T-cell (primary cell): ENCODE measurements at regions not wholly inside any gene's neighbourhood (a gene's known extent, or its start where the extent isn't known, plus 50 kb on each side); places are given as distances from the start of the nearest gene placed in this dataset.

Source experiments
- ATAC-seq, 4 experiments: fragments of 200-7000 bp in 3 of 4; fragments of 150-1000 bp in 1 of 4; cut with Tn5 transposase; replicated peaks in 1 of 4; 1 replicate in 3 of 4; 2 replicates in 1 of 4; pipeline ENCODE4 v1.10.0; 2021; ENCODE audit warnings: moderate library complexity in 3 of 4, mild to moderate bottlenecking in 2 of 4, moderate number of reproducible peaks in 1 of 4
- CTCF ChIA-PET, 2 donors: fragments of 300-600 bp; sonication (Branson Sonifier 250); formaldehyde crosslinking; loops; one replicate each; lab custom pipeline; 2022; ENCODE audit warnings: antibody characterized with exemption in 2 of 2; lab: Charles Lee
- POLR2A ChIA-PET, 2 donors: fragments of 300-600 bp; sonication (Branson Sonifier 250); formaldehyde crosslinking; loops; one replicate each; lab custom pipeline; 2022; ENCODE audit warnings: antibody characterized with exemption in 2 of 2; lab: Charles Lee
- DNase-seq, 35 experiments: peaks; one replicate each; pipeline versions ENCODE4 v3.0.0 to v3.0.0-alpha.2; 2013 to 2023
- H3K27ac ChIP-seq: one replicate; pipeline ENCODE4 v1.5.1; 2013; ENCODE audit warnings: low read length
- H3K27me3 ChIP-seq, 2 experiments: replicated peaks in 1 of 2; 1 replicate in 1 of 2; 2 replicates in 1 of 2; pipeline versions ENCODE4 v1.6.1 to v1.7.0; 2013; ENCODE audit warnings: low read length in 1 of 2, mixed read lengths in 1 of 2; ENCODE audit not compliant: control insufficient read depth in 2 of 2, insufficient read depth in 2 of 2; ENCODE audit errors: extremely low read depth in 1 of 2
- H3K36me3 ChIP-seq, 2 donors: 1 replicate in 1 of 2; 2 replicates in 1 of 2; pipeline versions ENCODE4 v1.6.1 to v1.7.0; 2013; ENCODE audit warnings: low read length in 1 of 2; ENCODE audit not compliant: control insufficient read depth in 2 of 2, insufficient read depth in 1 of 2; ENCODE audit errors: extremely low read depth in 1 of 2
- H3K4me1 ChIP-seq, 2 experiments: 1 replicate in 1 of 2; 2 replicates in 1 of 2; pipeline versions ENCODE4 v1.6.1 to v1.7.0; 2013; ENCODE audit warnings: low read length in 2 of 2, mixed read lengths in 1 of 2; ENCODE audit not compliant: insufficient read depth in 2 of 2, control insufficient read depth in 1 of 2; ENCODE audit errors: extremely low read depth in 1 of 2
- H3K4me3 ChIP-seq, 2 donors: 1 replicate in 1 of 2; 2 replicates in 1 of 2; pipeline versions ENCODE4 v1.5.1 to v1.7.0; 2013; ENCODE audit warnings: mild to moderate bottlenecking in 2 of 2, low read length in 1 of 2, moderate library complexity in 1 of 2; ENCODE audit not compliant: control insufficient read depth in 1 of 2; ENCODE audit errors: extremely low read depth in 1 of 2
- H3K9me3 ChIP-seq: 2 replicates; pipeline ENCODE4 v1.7.0; 2013
- H3K27ac Mint-ChIP-seq, 2 donors: one replicate each; pipeline ENCODE4 v1.8.0; 2020 to 2021; ENCODE audit warnings: mild to moderate bottlenecking in 2 of 2, mixed read lengths in 2 of 2
- H3K27me3 Mint-ChIP-seq, 2 donors: one replicate each; pipeline ENCODE4 v1.8.0; 2021 to 2022; ENCODE audit warnings: mixed read lengths in 2 of 2
- H3K36me3 Mint-ChIP-seq: one replicate; pipeline ENCODE4 v1.8.0; 2021; ENCODE audit warnings: mixed read lengths
- H3K4me1 Mint-ChIP-seq, 3 donors: one replicate each; pipeline ENCODE4 v1.8.0; 2020 to 2022; ENCODE audit warnings: mixed read lengths in 3 of 3, mild to moderate bottlenecking in 1 of 3
- H3K4me3 Mint-ChIP-seq, 3 donors: one replicate each; pipeline ENCODE4 v1.8.0; 2020 to 2022; ENCODE audit warnings: mild to moderate bottlenecking in 3 of 3, mixed read lengths in 3 of 3, moderate library complexity in 3 of 3
- H3K9me3 Mint-ChIP-seq, 3 donors: one replicate each; pipeline ENCODE4 v1.8.0; 2020 to 2022; ENCODE audit warnings: mixed read lengths in 3 of 3
- WGBS: methylation state at CpG from one replicate; pipeline ENCODE4 v1.1.5; 2013; ENCODE audit warnings: missing lambda C conversion rate; ENCODE audit not compliant: insufficient coverage; 5-methylcytosine and 5-hydroxymethylcytosine counted together

DNA sequence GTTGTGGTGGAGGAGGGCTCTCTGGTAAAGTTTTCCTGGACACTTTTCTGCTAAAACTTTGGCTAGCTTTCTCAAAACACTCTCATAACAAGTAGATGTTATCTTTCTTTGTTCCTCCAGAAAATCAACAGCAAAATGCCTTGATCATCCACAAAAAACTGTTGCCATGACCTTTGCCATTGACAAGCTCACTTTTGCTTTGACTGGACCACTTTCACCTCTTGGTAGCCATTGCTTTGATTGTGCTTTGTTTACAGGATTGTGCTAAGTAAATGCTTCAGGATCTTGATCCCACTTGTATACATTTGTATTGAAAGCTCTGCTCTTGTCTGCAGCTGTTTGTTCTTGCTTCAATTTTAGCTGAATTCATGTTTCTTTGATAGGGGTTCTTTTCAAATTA, 143.9 kb upstream of the NR3C1 start:
- H3K36me3 ChIP-seq, result no peaks in the 10 kb centered on the region
- H3K4me3 Mint-ChIP-seq, result no peak overlapping the region
- no peak overlapping the region for H3K4me3 ChIP-seq
- H3K27me3 Mint-ChIP-seq, result peaks cover 0 to 4% of the 10 kb centered on the region in 2 donors
- no peak overlapping the region for H3K27ac Mint-ChIP-seq
- H3K9me3 Mint-ChIP-seq, result peaks cover 0 to 7% (median 0%) of the 10 kb centered on the region in 3 donors
- H3K27ac ChIP-seq, result no peak overlapping the region
- no peaks in the 10 kb centered on the region for H3K27me3 ChIP-seq
- no peaks in the 10 kb centered on the region for H3K4me1 Mint-ChIP-seq
- H3K36me3 Mint-ChIP-seq, result no peaks in the 10 kb centered on the region
- H3K4me1 ChIP-seq, result no peaks in the 10 kb centered on the region
- ChIA-PET CTCF (no interaction called here), POLR2A (interaction anchor here in 1 of 2 donors (0.7 kb wide), 1 partner anchor 137 kb away, joined by 3 read pairs; no protein-coding TSS in a partner anchor)
- ATAC-seq (no peak), DNase-seq (no peak)
- no peaks in the 10 kb centered on the region for H3K9me3 ChIP-seq

DNA sequence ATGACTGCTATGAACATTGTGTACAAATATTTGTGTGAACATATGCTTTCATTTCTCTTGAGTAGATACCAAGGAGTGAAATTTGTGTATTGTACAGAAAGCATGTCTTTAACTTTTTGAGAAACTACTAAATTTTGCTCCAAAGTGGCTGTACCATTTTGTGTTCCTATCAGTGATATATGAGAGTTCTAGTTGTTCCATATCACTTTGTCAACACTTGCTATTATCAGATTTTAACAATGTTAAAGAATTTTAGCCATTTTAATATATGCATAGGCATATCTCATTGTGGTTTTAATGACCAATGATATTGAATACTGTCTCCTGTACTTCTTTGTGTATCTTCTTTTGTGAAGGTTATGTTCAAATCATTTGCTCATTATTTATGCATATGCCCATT, 142.9 kb upstream of the NR3C1 start:
- Mint-ChIP-seq H3K9me3 (peaks cover 0 to 7% (median 0%) of the 10 kb centered on the region in 3 donors), H3K27me3 (peaks cover 0 to 2% of the 10 kb centered on the region in 2 donors), H3K4me1 (no peaks in the 10 kb centered on the region), H3K36me3 (no peaks in the 10 kb centered on the region), H3K4me3 (no peak overlapping the region), H3K27ac (no peak overlapping the region)
- DNase-seq (no peak), ATAC-seq (no peak)
- Histone ChIP-seq H3K27ac (no peak overlapping the region), H3K27me3 (no peaks in the 10 kb centered on the region), H3K4me1 (no peaks in the 10 kb centered on the region), H3K9me3 (no peaks in the 10 kb centered on the region), H3K36me3 (no peaks in the 10 kb centered on the region), H3K4me3 (no peak overlapping the region)
- CTCF ChIA-PET, result no interaction called here
- POLR2A ChIA-PET, result no interaction called here

DNA sequence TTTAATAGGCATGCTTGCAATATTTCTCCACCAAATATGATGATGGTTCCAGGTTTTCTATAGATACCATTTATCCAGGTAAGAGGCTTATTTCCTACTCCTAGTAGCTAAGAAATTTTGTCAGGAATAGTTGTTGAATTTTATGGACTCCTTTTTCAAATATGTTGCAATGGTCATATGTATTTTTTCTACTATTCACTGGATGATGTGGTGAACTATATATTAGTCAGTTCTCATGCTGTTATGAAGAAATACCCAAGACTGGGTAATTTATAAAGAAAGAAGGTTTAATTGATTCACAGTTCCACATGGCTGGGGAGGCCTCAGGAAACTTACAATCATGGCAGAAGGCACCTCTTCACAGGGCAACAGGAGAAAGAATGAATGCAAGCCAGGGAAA, 141.1 kb upstream of the NR3C1 start:
- Histone ChIP-seq H3K27me3 (no peaks in the 10 kb centered on the region), H3K36me3 (no peaks in the 10 kb centered on the region), H3K4me1 (no peaks in the 10 kb centered on the region), H3K9me3 (no peaks in the 10 kb centered on the region), H3K4me3 (no peak overlapping the region), H3K27ac (no peak overlapping the region)
- DNase-seq (no peak), ATAC-seq (no peak)
- ChIA-PET CTCF (no interaction called here), POLR2A (no interaction called here)
- no peaks in the 10 kb centered on the region for H3K4me1 Mint-ChIP-seq
- peaks cover 0 to under 1% of the 10 kb centered on the region in 2 donors for H3K27me3 Mint-ChIP-seq
- H3K4me3 Mint-ChIP-seq, result no peak overlapping the region
- H3K27ac Mint-ChIP-seq, result no peak overlapping the region
- H3K9me3 Mint-ChIP-seq, result peaks cover 0 to 9% (median 2%) of the 10 kb centered on the region in 3 donors
- H3K36me3 Mint-ChIP-seq, result peaks cover 1% of the 10 kb centered on the region

DNA sequence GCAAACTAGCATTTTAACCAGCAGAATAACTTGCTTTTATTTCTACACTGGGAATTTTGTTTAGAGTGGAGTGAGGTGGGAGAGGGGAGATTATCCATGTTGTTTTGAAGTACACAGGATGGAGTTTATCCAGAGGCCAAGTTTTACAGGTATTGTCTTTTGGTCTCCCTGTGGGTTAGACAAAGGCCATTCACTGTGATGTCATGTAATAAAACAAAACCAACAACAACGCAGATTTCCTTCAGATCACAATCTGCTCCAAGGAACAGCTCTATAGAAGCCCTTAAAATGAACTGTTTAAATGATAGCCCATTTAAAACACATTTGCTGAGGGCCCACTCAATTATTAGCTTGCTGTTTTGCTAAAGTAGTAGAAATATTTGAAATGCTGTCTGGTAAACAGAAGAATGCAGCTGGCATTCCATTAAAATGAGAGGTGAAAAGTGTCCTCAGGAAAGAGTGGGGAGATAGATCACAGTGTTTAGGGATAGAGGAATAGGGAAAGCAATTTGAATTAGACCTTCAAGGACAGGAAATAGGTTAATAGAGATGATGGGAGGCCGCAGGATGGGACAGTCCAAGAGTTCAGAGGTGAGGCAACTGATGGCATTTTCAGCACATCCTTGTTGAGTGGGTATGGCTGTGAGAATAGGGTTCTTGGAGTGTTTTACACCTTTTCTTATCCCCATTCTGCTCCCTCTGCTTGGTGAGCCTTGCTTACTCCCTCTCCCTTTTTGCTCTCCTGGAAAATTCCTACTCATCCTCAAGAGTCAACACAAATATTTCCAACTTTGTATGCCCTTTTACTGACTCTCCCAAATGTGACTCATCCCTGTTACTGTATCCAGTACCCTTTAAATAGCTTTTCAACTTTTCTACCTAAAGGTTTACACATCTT, 140.1 kb upstream of the NR3C1 start:
- Mint-ChIP-seq H3K4me1 (no peaks in the 10 kb centered on the region), H3K4me3 (no peak overlapping the region), H3K27me3 (peaks cover 0 to 4% of the 10 kb centered on the region in 2 donors), H3K9me3 (peaks cover 0 to 10% (median 7%) of the 10 kb centered on the region in 3 donors), H3K27ac (no peak overlapping the region), H3K36me3 (peaks cover 3% of the 10 kb centered on the region)
- ATAC-seq (no peak), DNase-seq (no peak)
- CTCF ChIA-PET, result no interaction called here
- no peaks in the 10 kb centered on the region for H3K36me3 ChIP-seq
- no peak overlapping the region for H3K27ac ChIP-seq
- H3K4me1 ChIP-seq, result no peaks in the 10 kb centered on the region
- POLR2A ChIA-PET, result interaction anchor here in 1 of 2 donors (0.7 kb wide), 1 partner anchor 64 kb away, joined by 4 read pairs; no protein-coding TSS in a partner anchor
- WGBS, result no CpG with 5 or more reads among the region's 2 CpGs
- H3K9me3 ChIP-seq, result no peaks in the 10 kb centered on the region
- no peaks in the 10 kb centered on the region for H3K27me3 ChIP-seq
- H3K4me3 ChIP-seq, result no peak overlapping the region

DNA sequence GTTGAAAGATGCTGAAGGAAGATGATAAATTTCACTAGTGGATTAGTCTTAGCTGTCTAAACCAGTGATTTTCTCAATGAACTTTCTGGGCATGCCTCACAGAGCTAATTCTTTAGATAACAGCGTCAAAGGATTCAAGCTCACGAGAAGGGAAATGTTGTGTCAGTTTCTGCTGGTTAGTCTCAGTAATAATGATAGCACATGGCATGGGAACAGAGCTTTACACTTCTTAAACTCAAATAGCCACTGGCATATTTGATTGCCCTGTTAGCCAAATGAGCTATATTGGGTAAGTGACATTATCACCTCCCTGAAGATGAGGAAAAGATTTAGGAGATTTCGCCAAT, 139.3 kb upstream of the NR3C1 start:
- POLR2A ChIA-PET, result no interaction called here
- Histone ChIP-seq H3K4me3 (no peak overlapping the region), H3K27ac (no peak overlapping the region), H3K27me3 (no peaks in the 10 kb centered on the region), H3K4me1 (no peaks in the 10 kb centered on the region), H3K36me3 (no peaks in the 10 kb centered on the region), H3K9me3 (no peaks in the 10 kb centered on the region)
- WGBS, result no CpG with 5 or more reads among the region's 3 CpGs
- CTCF ChIA-PET, result interaction anchor here in 1 of 2 donors (0.5 kb wide), 1 partner anchor 840 kb away, joined by 3 read pairs; no protein-coding TSS in a partner anchor
- Mint-ChIP-seq H3K4me3 (no peak overlapping the region), H3K9me3 (peaks cover 0 to 10% (median 7%) of the 10 kb centered on the region in 3 donors), H3K27ac (no peak overlapping the region), H3K36me3 (peaks cover 3% of the 10 kb centered on the region), H3K27me3 (peaks cover 0 to 4% of the 10 kb centered on the region in 2 donors), H3K4me1 (no peaks in the 10 kb centered on the region)
- ATAC-seq (no peak), DNase-seq (no peak)

DNA sequence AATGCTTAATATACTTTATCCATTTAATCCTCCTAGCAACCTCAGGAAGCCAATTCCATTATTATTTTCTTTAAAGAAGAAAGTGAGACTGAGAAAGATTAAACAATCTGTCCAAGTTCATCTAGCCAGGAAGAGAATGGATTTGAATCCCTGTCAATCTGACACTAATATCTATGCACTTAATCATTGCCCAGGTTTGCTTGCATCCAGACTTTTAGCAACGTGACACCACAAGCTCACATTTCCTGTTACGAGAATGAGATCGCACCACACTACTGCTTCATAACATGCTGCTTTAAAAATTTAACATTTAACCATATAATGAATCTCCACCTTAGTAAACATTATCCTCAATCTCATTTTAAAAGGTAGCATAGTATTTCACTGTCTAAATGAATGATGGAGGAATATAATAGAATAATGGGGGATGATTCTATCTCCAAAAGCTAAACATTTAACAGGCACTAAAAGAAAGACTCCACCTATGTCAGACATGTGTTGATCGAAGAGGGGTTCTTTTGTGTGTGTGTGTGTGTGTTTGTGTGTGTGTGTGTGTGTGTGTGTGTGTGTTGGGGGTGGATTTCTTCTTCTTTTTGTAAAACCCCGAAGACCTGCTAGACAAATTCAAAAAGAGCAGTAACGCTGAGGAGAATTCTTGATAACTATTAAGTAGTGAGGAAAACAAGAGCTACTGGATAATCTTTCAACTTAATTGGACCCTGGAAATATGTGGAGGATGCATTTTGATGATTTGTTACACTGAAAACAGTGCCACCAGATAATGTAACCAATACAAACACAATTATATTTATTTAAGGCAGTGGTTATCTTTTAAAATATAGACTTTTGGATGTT, 138.7 kb upstream of the NR3C1 start:
- Histone ChIP-seq H3K27ac (no peak overlapping the region), H3K36me3 (no peaks in the 10 kb centered on the region), H3K9me3 (no peaks in the 10 kb centered on the region), H3K4me3 (no peak overlapping the region), H3K4me1 (no peaks in the 10 kb centered on the region), H3K27me3 (no peaks in the 10 kb centered on the region)
- Mint-ChIP-seq H3K9me3 (peaks cover 0 to 10% (median 7%) of the 10 kb centered on the region in 3 donors), H3K36me3 (peaks cover 3% of the 10 kb centered on the region), H3K27ac (no peak overlapping the region), H3K4me1 (no peaks in the 10 kb centered on the region), H3K4me3 (no peak overlapping the region), H3K27me3 (peaks cover 0 to 4% of the 10 kb centered on the region in 2 donors)
- 42% methylated on average over 2 of the region's 6 CpGs for WGBS
- CTCF ChIA-PET, result interaction anchor here in 1 of 2 donors (0.5 kb wide), 1 partner anchor 840 kb away, joined by 3 read pairs; no protein-coding TSS in a partner anchor
- POLR2A ChIA-PET, result interaction anchor here in 1 of 2 donors (0.6 kb wide), 1 partner anchor 11 kb away, joined by 3 read pairs; no protein-coding TSS in a partner anchor
- DNase-seq (no peak), ATAC-seq (no peak)
